MM.1S (cell line): ENCODE measurements at regions not wholly inside any gene's neighbourhood (a gene's known extent, or its start where the extent isn't known, plus 50 kb on each side); places are given as distances from the start of the nearest gene placed in this dataset.

Source experiments
- DNase-seq: peaks from one replicate; pipeline ENCODE4 v3.0.0-alpha.2; 2015
- H2AFZ ChIP-seq: fragments of 300-600 bp; sonication (generic); 2 replicates; pipeline ENCODE4 v1.6.0; 2016; ENCODE audit warnings: antibody characterized with exemption, low read length
- H3F3A ChIP-seq: fragments of 300-600 bp; sonication (generic); 2 replicates; pipeline ENCODE4 v1.6.1; 2016; ENCODE audit warnings: mild to moderate bottlenecking, antibody characterized with exemption, low read length, moderate library complexity, mixed read lengths; ENCODE audit not compliant: insufficient read depth
- H3K27ac ChIP-seq: fragments of 300-600 bp; sonication (generic); 2 replicates; pipeline ENCODE4 v1.5.1; 2016; ENCODE audit warnings: mild to moderate bottlenecking, low read length
- H3K27me3 ChIP-seq: fragments of 300-600 bp; sonication (generic); replicated peaks from 2 replicates; pipeline ENCODE4 v1.6.0; 2016; ENCODE audit warnings: low read length; ENCODE audit not compliant: insufficient read depth
- H3K36me3 ChIP-seq: fragments of 300-600 bp; sonication (generic); replicated peaks from 2 replicates; pipeline ENCODE4 v1.6.1; 2016; ENCODE audit warnings: mild to moderate bottlenecking, low read length, mixed read lengths; ENCODE audit not compliant: insufficient read depth
- H3K4me1 ChIP-seq: fragments of 300-600 bp; sonication (generic); 2 replicates; pipeline ENCODE4 v1.6.1; 2016; ENCODE audit warnings: low read length, mixed read lengths
- H3K4me2 ChIP-seq: fragments of 300-600 bp; sonication (generic); 2 replicates; pipeline ENCODE4 v1.6.0; 2016; ENCODE audit warnings: low read depth, low read length
- H3K4me3 ChIP-seq: fragments of 300-600 bp; sonication (generic); 2 replicates; pipeline ENCODE4 v1.5.1; 2016; ENCODE audit warnings: low read length, mixed read lengths
- H3K79me2 ChIP-seq: fragments of 300-600 bp; sonication (generic); 2 replicates; pipeline ENCODE4 v1.6.1; 2016; ENCODE audit warnings: mixed run types, low read length, mixed read lengths
- H3K9ac ChIP-seq: fragments of 300-600 bp; sonication (generic); 2 replicates; pipeline ENCODE4 v1.6.1; 2016; ENCODE audit warnings: low read length, mixed read lengths
- H3K9me2 ChIP-seq: fragments of 300-600 bp; sonication (generic); replicated peaks from 2 replicates; pipeline ENCODE4 v1.6.1; 2016; ENCODE audit warnings: mild to moderate bottlenecking, low read length, mixed read lengths; ENCODE audit not compliant: insufficient read depth
- H3K9me3 ChIP-seq: fragments of 300-600 bp; sonication (generic); replicated peaks from 2 replicates; pipeline ENCODE4 v1.6.1; 2016; ENCODE audit warnings: mild to moderate bottlenecking, low read length, mixed read lengths; ENCODE audit not compliant: insufficient read depth
- H4K20me1 ChIP-seq: fragments of 300-600 bp; sonication (generic); 2 replicates; pipeline ENCODE4 v1.6.1; 2016; ENCODE audit warnings: mild to moderate bottlenecking, low read length, moderate library complexity, mixed read lengths; ENCODE audit not compliant: insufficient read depth
- CTCF ChIP-seq: fragments of 300-600 bp; sonication (generic); IDR thresholded peaks from 2 replicates; pipeline ENCODE4 v1.5.1; 2016; ENCODE audit warnings: antibody characterized with exemption, low read length, mixed read lengths
- EZH2 ChIP-seq: fragments of 300-600 bp; sonication (generic); optimal IDR thresholded peaks from 2 replicates; pipeline ENCODE3; 2017; ENCODE audit warnings: low read depth, mild to moderate bottlenecking, antibody characterized with exemption, low read length, mixed read lengths
- EZH2phosphoT487 ChIP-seq: fragments of 300-600 bp; sonication (generic); IDR thresholded peaks from 2 replicates; pipeline ENCODE4 v1.6.1; 2018; ENCODE audit warnings: antibody characterized with exemption, low read length

GRCh38 chr2:226234187-226234586 is 565.4 kb downstream of the IRS1 start:
- no peaks in the 10 kb centered on the region for H4K20me1 ChIP-seq
- H3K27ac ChIP-seq, result no peak overlapping the region
- H3K4me3 ChIP-seq, result no peak overlapping the region
- no peaks in the 10 kb centered on the region for H3K9me2 ChIP-seq
- no peak overlapping the region for H2AFZ ChIP-seq
- no peaks in the 10 kb centered on the region for H3K79me2 ChIP-seq
- H3K4me1 ChIP-seq, result no peaks in the 10 kb centered on the region
- DNase-seq, result no peak
- no peaks in the 10 kb centered on the region for H3F3A ChIP-seq
- no peaks in the 10 kb centered on the region for H3K27me3 ChIP-seq
- no peaks in the 10 kb centered on the region for H3K9me3 ChIP-seq
- TF ChIP-seq EZH2 (no peak), EZH2phosphoT487 (no peak), CTCF (no peak)
- no peak overlapping the region for H3K4me2 ChIP-seq
- no peak overlapping the region for H3K9ac ChIP-seq
- no peaks in the 10 kb centered on the region for H3K36me3 ChIP-seq

DNA sequence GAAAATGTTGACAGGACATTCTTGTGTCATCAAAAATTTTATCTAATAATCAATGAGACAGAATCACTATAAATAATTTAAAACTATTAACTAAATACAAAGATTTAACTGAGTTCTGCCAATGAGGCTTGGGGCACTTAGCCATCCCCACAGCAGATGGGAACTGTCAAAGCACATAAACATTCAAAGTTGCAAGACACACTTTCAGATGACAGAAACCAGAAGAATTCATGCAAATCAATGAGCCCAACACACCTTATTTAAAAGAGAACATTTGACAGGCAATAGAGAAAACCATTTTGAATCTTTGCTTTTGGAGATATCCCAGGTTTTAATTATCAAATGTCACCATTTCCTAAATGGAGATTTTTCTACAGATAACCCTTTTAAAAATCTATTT is 566.2 kb downstream of the IRS1 start:
- Histone ChIP-seq H3K36me3 (no peaks in the 10 kb centered on the region), H3F3A (no peaks in the 10 kb centered on the region), H4K20me1 (no peaks in the 10 kb centered on the region), H3K27me3 (no peaks in the 10 kb centered on the region), H3K27ac (no peak overlapping the region), H2AFZ (no peak overlapping the region), H3K9me2 (no peaks in the 10 kb centered on the region), H3K9ac (no peak overlapping the region), H3K4me2 (no peak overlapping the region), H3K9me3 (no peaks in the 10 kb centered on the region), H3K79me2 (no peaks in the 10 kb centered on the region), H3K4me3 (no peak overlapping the region), H3K4me1 (no peaks in the 10 kb centered on the region)
- no peak for TF ChIP-seq CTCF
- no peak for TF ChIP-seq EZH2
- TF ChIP-seq EZH2phosphoT487, result no peak
- DNase-seq, result no peak

DNA sequence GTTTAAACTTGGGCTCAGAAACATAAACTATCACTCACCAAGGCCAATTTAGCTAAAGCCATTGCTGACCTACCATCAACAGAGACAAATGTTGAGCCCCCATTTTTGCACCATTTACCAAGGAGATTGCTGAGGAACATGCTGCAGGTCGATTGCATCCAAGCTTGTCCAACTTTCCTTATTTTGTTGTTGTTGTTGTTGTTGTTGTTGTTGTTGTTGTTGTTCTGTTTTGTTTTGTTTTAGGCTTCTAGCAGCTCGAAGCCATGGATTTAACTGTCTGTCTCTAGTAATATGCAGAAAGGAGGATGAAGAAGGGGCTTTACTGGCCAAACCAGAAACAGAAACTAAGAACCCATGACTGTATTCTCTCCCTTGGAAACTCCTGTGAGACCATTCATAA is 571.5 kb downstream of the IRS1 start:
- no peaks in the 10 kb centered on the region for H4K20me1 ChIP-seq
- H3K4me2 ChIP-seq, result no peak overlapping the region
- TF ChIP-seq CTCF (no peak), EZH2phosphoT487 (no peak), EZH2 (no peak)
- H3K27me3 ChIP-seq, result no peaks in the 10 kb centered on the region
- DNase-seq, result no peak
- no peaks in the 10 kb centered on the region for H3K9me3 ChIP-seq
- no peaks in the 10 kb centered on the region for H3K36me3 ChIP-seq
- no peak overlapping the region for H3K4me3 ChIP-seq
- H2AFZ ChIP-seq, result no peak overlapping the region
- no peaks in the 10 kb centered on the region for H3F3A ChIP-seq
- H3K4me1 ChIP-seq, result no peaks in the 10 kb centered on the region
- no peak overlapping the region for H3K27ac ChIP-seq
- no peaks in the 10 kb centered on the region for H3K79me2 ChIP-seq
- no peaks in the 10 kb centered on the region for H3K9me2 ChIP-seq
- H3K9ac ChIP-seq, result no peak overlapping the region
